ENCODE measurements at regions not wholly inside any gene's neighbourhood (a gene's known extent, or its start where the extent isn't known, plus 50 kb on each side); places are given as distances from the start of the nearest gene placed in this dataset.

DNA sequence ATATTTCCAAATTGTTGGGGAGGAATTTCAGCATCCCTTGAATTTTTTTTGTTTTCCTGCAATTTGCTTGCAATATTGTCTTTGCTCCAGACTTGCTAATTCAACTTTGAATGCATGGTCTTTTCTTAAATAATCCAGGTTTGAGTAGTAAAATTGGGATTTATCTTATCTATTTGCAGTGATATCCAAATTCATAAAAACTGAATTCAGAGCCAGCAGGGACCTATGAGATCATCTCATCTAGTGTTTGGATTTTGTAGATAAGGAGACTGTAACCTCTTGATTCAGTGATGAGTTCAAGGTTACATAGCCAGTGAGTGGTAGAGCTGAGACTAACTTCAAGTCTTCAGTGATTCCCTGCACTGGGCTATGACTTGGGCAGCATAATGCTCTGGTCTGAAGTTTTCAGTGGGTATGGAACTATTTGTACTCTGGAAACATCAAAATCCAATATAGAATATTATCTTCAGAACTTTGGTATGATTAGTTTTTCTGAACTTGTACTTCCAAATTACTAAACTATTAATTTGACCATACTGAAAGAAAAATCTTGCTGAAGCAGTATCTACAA lies 109.4 kb downstream of the DISP1 start:
- no peak overlapping the region for H3K4me3 ChIP-seq (ENCODE audit: control insufficient read depth, low read depth, low read length)
- TF ChIP-seq, protein P1, sequence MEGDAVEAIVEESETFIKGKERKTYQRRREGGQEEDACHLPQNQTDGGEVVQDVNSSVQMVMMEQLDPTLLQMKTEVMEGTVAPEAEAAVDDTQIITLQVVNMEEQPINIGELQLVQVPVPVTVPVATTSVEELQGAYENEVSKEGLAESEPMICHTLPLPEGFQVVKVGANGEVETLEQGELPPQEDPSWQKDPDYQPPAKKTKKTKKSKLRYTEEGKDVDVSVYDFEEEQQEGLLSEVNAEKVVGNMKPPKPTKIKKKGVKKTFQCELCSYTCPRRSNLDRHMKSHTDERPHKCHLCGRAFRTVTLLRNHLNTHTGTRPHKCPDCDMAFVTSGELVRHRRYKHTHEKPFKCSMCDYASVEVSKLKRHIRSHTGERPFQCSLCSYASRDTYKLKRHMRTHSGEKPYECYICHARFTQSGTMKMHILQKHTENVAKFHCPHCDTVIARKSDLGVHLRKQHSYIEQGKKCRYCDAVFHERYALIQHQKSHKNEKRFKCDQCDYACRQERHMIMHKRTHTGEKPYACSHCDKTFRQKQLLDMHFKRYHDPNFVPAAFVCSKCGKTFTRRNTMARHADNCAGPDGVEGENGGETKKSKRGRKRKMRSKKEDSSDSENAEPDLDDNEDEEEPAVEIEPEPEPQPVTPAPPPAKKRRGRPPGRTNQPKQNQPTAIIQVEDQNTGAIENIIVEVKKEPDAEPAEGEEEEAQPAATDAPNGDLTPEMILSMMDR (conservative IDR thresholded peaks at IDR 0.05; ENCODE audit: control insufficient read depth, insufficient read depth, low read depth, low read length): no peak
- no peak for DNase-seq (ENCODE audit: low read depth)

DNA sequence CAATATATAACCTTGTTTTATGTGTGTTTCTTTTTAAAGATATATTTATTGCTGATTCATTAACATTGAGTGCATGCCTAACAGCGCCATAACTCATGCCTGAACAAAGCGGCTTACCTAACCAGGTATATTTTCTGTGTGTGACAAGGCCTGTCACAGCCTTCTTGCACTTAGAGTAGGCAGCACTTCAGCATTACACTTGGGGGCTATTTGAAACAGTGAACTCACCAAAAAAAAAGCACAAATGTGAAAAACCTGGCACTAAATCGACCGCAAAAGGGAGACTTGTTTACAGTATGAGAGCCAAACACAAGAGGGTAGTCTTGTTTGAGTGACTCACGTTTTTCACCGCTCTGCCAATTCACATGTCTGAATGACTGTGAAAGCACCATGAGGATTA lies 111.7 kb downstream of the DISP1 start:
- DNase-seq (ENCODE audit: low read depth): peak; percentile 93

DNA sequence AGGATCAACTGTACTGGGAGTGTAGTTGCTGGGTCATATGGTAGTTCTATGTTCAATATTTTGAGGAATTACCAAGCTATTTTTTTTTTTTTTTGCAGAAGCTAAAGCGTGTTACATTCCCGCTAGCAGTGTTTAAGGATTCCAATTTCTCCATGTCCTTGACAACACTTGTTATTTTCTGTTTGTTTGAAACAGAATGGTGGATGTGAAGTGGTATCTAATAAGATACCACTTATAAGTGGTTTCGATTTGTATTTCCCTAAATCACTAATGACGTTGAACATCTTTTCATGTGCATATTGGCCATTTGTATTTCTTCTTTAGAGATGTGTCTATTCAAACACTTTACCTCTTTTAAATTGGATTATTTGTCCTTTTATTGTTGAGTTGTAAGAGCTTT lies 112.2 kb downstream of the DISP1 start:
- DNase-seq (ENCODE audit: low read depth): no peak
- H3K4me3 ChIP-seq (ENCODE audit: control insufficient read depth, low read depth, low read length): no peak overlapping the region
- TF ChIP-seq, protein P1 (conservative IDR thresholded peaks at IDR 0.05; ENCODE audit: control insufficient read depth, insufficient read depth, low read depth, low read length): no peak

More for the DNA sequence above, 111.7 kb downstream of the DISP1 start:
- H3K4me3 ChIP-seq (ENCODE audit: control insufficient read depth, low read depth, low read length): no peak overlapping the region
- TF ChIP-seq, protein P1 (conservative IDR thresholded peaks at IDR 0.05; ENCODE audit: control insufficient read depth, insufficient read depth, low read depth, low read length): no peak

DNA sequence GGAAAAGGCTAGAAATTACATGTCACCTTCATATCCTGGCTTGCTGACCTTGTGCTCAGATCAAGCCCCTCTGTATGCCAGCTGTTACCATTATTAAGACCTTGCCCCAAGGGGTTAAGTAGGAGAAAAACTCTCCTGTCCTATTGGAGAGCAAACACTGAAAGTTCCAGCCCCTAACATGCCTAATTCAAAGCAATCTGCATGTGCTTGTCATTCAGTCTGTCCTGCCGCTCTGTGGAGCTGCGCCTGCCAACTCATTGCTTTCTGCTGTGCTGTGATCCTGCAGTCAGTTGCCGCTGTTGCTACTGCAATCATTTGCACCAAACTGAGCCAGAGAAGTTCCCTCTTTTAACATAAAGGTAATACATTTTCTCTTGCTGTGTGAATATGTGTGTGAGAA lies 113.4 kb downstream of the DISP1 start:
- TF ChIP-seq, protein P1 (conservative IDR thresholded peaks at IDR 0.05; ENCODE audit: control insufficient read depth, insufficient read depth, low read depth, low read length): no peak

DNA sequence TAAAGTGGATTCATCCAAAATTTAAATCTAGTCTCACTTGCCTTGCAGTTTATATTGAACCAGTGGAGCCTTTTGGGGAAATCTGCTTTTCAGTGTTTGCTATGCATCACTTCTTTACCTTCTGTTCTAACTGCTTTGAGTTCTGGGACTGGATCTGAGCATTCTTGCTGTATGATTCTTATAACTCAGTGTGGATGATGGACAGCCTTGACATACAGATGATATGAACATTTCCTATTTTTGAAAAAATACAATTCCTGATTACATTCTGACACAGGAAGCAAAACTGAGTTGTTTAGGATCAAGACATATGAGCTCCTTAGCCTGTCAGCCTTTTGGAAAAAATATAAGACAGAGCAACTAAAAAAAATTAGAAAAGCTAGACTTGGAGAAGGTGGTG lies 115.2 kb downstream of the DISP1 start:
- TF ChIP-seq, protein P1 (conservative IDR thresholded peaks at IDR 0.05; ENCODE audit: control insufficient read depth, insufficient read depth, low read depth, low read length): no peak
- H3K4me3 ChIP-seq (ENCODE audit: control insufficient read depth, low read depth, low read length): no peak overlapping the region
- DNase-seq (ENCODE audit: low read depth): no peak

More for the DNA sequence above, 113.4 kb downstream of the DISP1 start:
- DNase-seq (ENCODE audit: low read depth): peak; percentile 62
- H3K4me3 ChIP-seq (ENCODE audit: control insufficient read depth, low read depth, low read length): no peak overlapping the region

DNA sequence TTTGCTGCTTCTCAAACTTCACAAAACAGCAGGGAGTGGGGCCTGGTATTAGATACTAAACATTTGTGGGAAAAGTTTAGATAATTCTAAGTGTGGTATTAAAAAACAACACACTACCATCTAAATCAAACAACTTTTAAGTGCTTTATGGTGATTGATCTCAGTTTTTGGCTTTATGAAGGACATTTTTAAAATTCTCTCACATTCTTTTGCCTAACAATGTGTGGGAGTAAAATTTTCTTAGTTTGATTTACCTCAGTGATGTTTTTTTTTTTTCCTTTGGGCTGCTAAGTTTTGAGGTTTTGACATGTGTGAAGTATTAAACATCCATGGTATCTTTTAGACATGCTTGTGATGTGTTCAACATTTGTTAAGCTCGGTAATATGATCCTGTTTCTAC lies 116.2 kb downstream of the DISP1 start:
- no peak overlapping the region for H3K4me3 ChIP-seq (ENCODE audit: control insufficient read depth, low read depth, low read length)
- TF ChIP-seq, protein P1 (conservative IDR thresholded peaks at IDR 0.05; ENCODE audit: control insufficient read depth, insufficient read depth, low read depth, low read length): no peak
- no peak for DNase-seq (ENCODE audit: low read depth)

DNA sequence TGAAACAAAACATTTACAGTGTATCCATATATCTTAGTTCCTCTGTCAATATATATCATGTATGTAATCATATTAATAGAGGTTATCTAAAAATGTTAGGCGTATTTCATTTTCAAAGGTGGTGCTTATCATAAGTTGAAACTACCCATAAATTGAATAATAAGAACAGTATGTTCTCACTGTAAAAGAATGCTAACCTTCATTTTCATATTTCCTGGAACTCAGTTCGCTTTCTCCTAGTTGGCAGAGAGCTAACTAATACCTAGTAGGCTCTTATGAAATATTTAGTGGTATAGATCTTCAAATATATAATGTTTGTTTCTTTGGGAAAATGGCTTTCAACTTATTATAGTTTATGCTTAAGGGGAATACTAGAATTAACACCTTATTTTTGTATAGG lies 118.4 kb downstream of the DISP1 start:
- no peak overlapping the region for H3K4me3 ChIP-seq (ENCODE audit: control insufficient read depth, low read depth, low read length)
- TF ChIP-seq, protein P1 (conservative IDR thresholded peaks at IDR 0.05; ENCODE audit: control insufficient read depth, insufficient read depth, low read depth, low read length): no peak
- DNase-seq (ENCODE audit: low read depth): no peak

All from fibroblast of mammary gland (primary cell).